Fibroblast of gingiva (primary cell): ENCODE measurements at regions not wholly inside any gene's neighbourhood (a gene's known extent, or its start where the extent isn't known, plus 50 kb on each side); places are given as distances from the start of the nearest gene placed in this dataset.
A peak's percentile ranks its signal among the peaks of the same experiment; 100 is the strongest.

ENCODE experiments used
- DNase-seq: peaks from one replicate; pipeline ENCODE4 v3.0.0-alpha.2; 2011; ENCODE audit warnings: low read depth

GRCh38 chr18:54769526-54770464 lies 58.5 kb upstream of the RAB27B start:
- peak; percentile 29 for DNase-seq

- DNase-seq = peak; percentile 65
Observed at GRCh38 chr18:54772056-54772455, 56.2 kb upstream of the RAB27B start.

GRCh38 chr18:54774423-54774822 lies 53.9 kb upstream of the RAB27B start:
- DNase-seq = peak; percentile 46

- no peak for DNase-seq
Observed at GRCh38 chr18:54774981-54775665, 53.2 kb upstream of the RAB27B start.

GRCh38 chr18:54775686-54776085 lies 52.6 kb upstream of the RAB27B start:
- DNase-seq = peak; percentile 41

- peak; percentile 97 for DNase-seq
Observed at GRCh38 chr18:54776282-54776977, 51.8 kb upstream of the RAB27B start.

- no peak for DNase-seq
Observed at GRCh38 chr18:54777118-54777791, 51.0 kb upstream of the RAB27B start.

GRCh38 chr18:54777989-54778388 lies 50.3 kb upstream of the RAB27B start:
- DNase-seq = no peak
